ENCODE measurements at regions not wholly inside any gene's neighbourhood (a gene's known extent, or its start where the extent isn't known, plus 50 kb on each side); places are given as distances from the start of the nearest gene placed in this dataset.
"Not testable (repeated sequence)": the region's sequence is repeated elsewhere in the genome, so short reads cannot be mapped to it uniquely, and the experiment has no call there.

DNA sequence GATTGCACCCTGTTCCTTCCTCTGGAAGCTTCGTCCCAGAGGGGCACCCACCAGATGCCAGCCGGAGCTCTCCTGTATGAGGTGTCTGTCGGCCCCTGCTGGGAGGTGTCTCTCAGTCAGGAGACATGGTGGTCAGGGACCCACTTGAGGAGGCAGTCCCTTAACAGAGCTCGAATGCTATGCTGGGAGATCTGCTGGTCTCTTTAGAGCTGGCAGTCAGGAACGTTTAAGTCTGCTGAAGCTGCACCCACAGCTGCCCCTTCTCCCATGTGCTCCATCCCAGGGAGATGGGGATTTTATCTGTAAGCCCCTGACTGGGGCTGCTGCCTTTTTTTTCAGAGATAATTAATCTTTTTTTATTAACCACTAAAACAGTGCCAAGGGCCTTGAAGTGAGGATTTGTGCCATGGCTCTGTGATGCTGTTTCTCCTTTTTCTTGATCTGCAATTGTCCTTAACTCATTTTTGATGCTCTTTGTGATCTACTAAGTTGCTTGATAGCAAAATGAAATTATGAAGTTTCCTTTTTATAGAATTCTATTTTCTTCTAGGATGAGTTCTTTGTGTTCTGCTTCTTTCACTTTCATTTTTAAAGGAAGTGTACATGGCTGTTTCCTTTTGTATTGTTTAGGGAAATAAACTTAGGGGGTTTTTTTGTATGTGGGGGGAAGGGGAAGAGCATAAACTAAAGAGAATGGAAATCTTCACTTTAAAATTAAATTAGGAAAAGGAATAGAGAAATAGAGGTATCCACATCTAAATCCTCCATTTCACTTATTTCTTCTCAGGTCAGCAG is 2275.9 kb downstream of the EPHA3 start:
- H3K9me3 ChIP-seq (ENCODE audit: insufficient read depth in 2 of 2, low read depth in 1 of 2, low read length in 1 of 2): peaks cover 0 to 14% of the 10 kb centered on the region in 2 experiments; a peak in 2 of 4 replicates
- H3K56ac ChIP-seq (replicated peaks; ENCODE audit: insufficient read length, low read depth, low read length); H3K9ac ChIP-seq (replicated peaks in 1 of 4; ENCODE audit: extremely low read depth in 1 of 4, low read depth in 3 of 4, low read length in 3 of 4); H2BK15ac ChIP-seq (ENCODE audit: low read length); H2AK5ac ChIP-seq (ENCODE audit: low read depth, low read length); H2BK120ac ChIP-seq (replicated peaks; ENCODE audit: low read depth, low read length); H3K4ac ChIP-seq (replicated peaks; ENCODE audit: insufficient read length, low read depth, low read length); H2BK20ac ChIP-seq (ENCODE audit: low read length); H3K36me3 ChIP-seq (ENCODE audit: control insufficient read depth in 2 of 4, insufficient read depth in 4 of 4, low read length in 3 of 4); H3K79me1 ChIP-seq (ENCODE audit: low read depth, low read length); H3K14ac ChIP-seq (ENCODE audit: insufficient read length); H3K18ac ChIP-seq (ENCODE audit: extremely low read depth, low read length); DNase-seq (ENCODE audit: low read depth in 1 of 2, low spot score in 2 of 2); H3K4me2 ChIP-seq (ENCODE audit: insufficient read depth in 1 of 2, low read depth in 2 of 2, low read length in 2 of 2); H3K4me1 ChIP-seq (replicated peaks in 1 of 4; ENCODE audit: control insufficient read depth in 3 of 4, insufficient read depth in 4 of 4, low read length in 3 of 4); H3K27me3 ChIP-seq (replicated peaks in 1 of 4; ENCODE audit: control insufficient read depth in 3 of 4, extremely low read depth in 1 of 4, insufficient read depth in 3 of 4, low read length in 3 of 4); POLR2A ChIA-PET (ENCODE audit: partially characterized antibody); FAIRE-seq; CTCF ChIA-PET (ENCODE audit: partially characterized antibody); H4K8ac ChIP-seq (ENCODE audit: extremely low read depth, insufficient read depth, low read length); H3K23me2 ChIP-seq (ENCODE audit: low read depth, low read length); H2BK12ac ChIP-seq (ENCODE audit: low read depth, low read length); H4K20me1 ChIP-seq (replicated peaks in 1 of 2; ENCODE audit: control insufficient read depth in 1 of 2, insufficient read depth in 2 of 2, low read length in 2 of 2); H4K5ac ChIP-seq (ENCODE audit: insufficient read length, low read depth, low read length); H3K23ac ChIP-seq (ENCODE audit: insufficient read length); H2AFZ ChIP-seq (ENCODE audit: low read length); H4K91ac ChIP-seq (replicated peaks; ENCODE audit: insufficient read length, low read length); H3K27ac ChIP-seq (ENCODE audit: low read depth, low read length); H2BK5ac ChIP-seq (ENCODE audit: low read depth, low read length); H3K79me2 ChIP-seq (ENCODE audit: control insufficient read depth in 1 of 2, insufficient read depth in 2 of 2, low read length in 2 of 2); H3K4me3 ChIP-seq (ENCODE audit: extremely low read depth in 1 of 4, insufficient read depth in 2 of 4, low read depth in 3 of 4, low read length in 4 of 4): not testable (repeated sequence)
- WGBS, 2 experiments (ENCODE audit: extremely low coverage in 1 of 2, insufficient coverage in 1 of 2, insufficient read length in 1 of 2, insufficient replicate concordance in 2 of 2, low coverage in 1 of 2, low lambda C conversion rate in 2 of 2, missing lambda C conversion rate in 1 of 2): 87% methylated on average over 5 of the region's 5 CpGs; no CpG with 5 or more reads in 1 of the 2 experiments

DNA sequence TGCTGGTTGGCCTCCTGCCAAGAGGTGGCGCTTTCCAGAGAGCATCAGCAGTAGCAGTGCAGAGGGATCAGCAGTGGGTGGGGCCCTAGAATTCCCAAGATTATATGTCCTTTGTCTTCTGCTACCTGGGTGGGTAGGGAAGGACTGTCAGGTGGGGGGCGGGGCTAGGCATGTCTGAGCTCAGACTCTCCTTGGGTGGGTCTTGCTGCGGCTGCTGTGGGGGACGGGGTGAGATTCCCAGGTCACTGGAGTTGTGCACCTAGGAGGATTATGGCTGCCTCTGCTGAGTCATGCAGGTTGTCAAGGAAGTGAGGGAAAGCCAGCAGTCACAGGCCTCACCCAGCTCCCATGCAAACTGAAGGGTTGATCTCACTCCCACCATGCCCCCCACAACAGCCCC is 2296.5 kb downstream of the EPHA3 start:
- H2BK15ac ChIP-seq (ENCODE audit: low read length); H3K36me3 ChIP-seq (ENCODE audit: control insufficient read depth in 2 of 4, insufficient read depth in 4 of 4, low read length in 3 of 4); POLR2A ChIA-PET (ENCODE audit: partially characterized antibody); H3K27me3 ChIP-seq (replicated peaks in 1 of 4; ENCODE audit: control insufficient read depth in 3 of 4, extremely low read depth in 1 of 4, insufficient read depth in 3 of 4, low read length in 3 of 4); H3K23ac ChIP-seq (ENCODE audit: insufficient read length); H3K4me2 ChIP-seq (ENCODE audit: insufficient read depth in 1 of 2, low read depth in 2 of 2, low read length in 2 of 2); H2AFZ ChIP-seq (ENCODE audit: low read length); H3K9ac ChIP-seq (replicated peaks in 1 of 4; ENCODE audit: extremely low read depth in 1 of 4, low read depth in 3 of 4, low read length in 3 of 4); H3K56ac ChIP-seq (replicated peaks; ENCODE audit: insufficient read length, low read depth, low read length); H2BK20ac ChIP-seq (ENCODE audit: low read length); H3K27ac ChIP-seq (ENCODE audit: low read depth, low read length); H3K79me2 ChIP-seq (ENCODE audit: control insufficient read depth in 1 of 2, insufficient read depth in 2 of 2, low read length in 2 of 2); CTCF ChIA-PET (ENCODE audit: partially characterized antibody); H3K18ac ChIP-seq (ENCODE audit: extremely low read depth, low read length); H2AK5ac ChIP-seq (ENCODE audit: low read depth, low read length); H3K4ac ChIP-seq (replicated peaks; ENCODE audit: insufficient read length, low read depth, low read length); H3K4me3 ChIP-seq (ENCODE audit: extremely low read depth in 1 of 4, insufficient read depth in 2 of 4, low read depth in 3 of 4, low read length in 4 of 4); FAIRE-seq; H3K79me1 ChIP-seq (ENCODE audit: low read depth, low read length); H4K8ac ChIP-seq (ENCODE audit: extremely low read depth, insufficient read depth, low read length); H2BK120ac ChIP-seq (replicated peaks; ENCODE audit: low read depth, low read length); H2BK12ac ChIP-seq (ENCODE audit: low read depth, low read length); H4K20me1 ChIP-seq (replicated peaks in 1 of 2; ENCODE audit: control insufficient read depth in 1 of 2, insufficient read depth in 2 of 2, low read length in 2 of 2); H4K5ac ChIP-seq (ENCODE audit: insufficient read length, low read depth, low read length); H3K23me2 ChIP-seq (ENCODE audit: low read depth, low read length); H3K4me1 ChIP-seq (replicated peaks in 1 of 4; ENCODE audit: control insufficient read depth in 3 of 4, insufficient read depth in 4 of 4, low read length in 3 of 4); DNase-seq (ENCODE audit: low read depth in 1 of 2, low spot score in 2 of 2); H2BK5ac ChIP-seq (ENCODE audit: low read depth, low read length); H3K14ac ChIP-seq (ENCODE audit: insufficient read length); H4K91ac ChIP-seq (replicated peaks; ENCODE audit: insufficient read length, low read length): not testable (repeated sequence)
- peaks cover 4 to 15% of the 10 kb centered on the region in 2 experiments; a peak in 3 of 4 replicates for H3K9me3 ChIP-seq (ENCODE audit: insufficient read depth in 2 of 2, low read depth in 1 of 2, low read length in 1 of 2)
- WGBS, 2 experiments (ENCODE audit: extremely low coverage in 1 of 2, insufficient coverage in 1 of 2, insufficient read length in 1 of 2, insufficient replicate concordance in 2 of 2, low coverage in 1 of 2, low lambda C conversion rate in 2 of 2, missing lambda C conversion rate in 1 of 2): 88% methylated on average over 4 of the region's 4 CpGs; no CpG with 5 or more reads in 1 of the 2 experiments
